Lower lobe of right lung (tissue), 2 donors: ENCODE measurements at regions not wholly inside any gene's neighbourhood (a gene's known extent, or its start where the extent isn't known, plus 50 kb on each side); places are given as distances from the start of the nearest gene placed in this dataset.

Source experiments
- ATAC-seq, 2 donors: fragments of 200-7000 bp; cut with Tn5 transposase; one replicate each; pipeline ENCODE4 v1.9.1; 2020 to 2022; ENCODE audit warnings: mild to moderate bottlenecking in 2 of 2, moderate library complexity in 2 of 2
- DNase-seq: peaks from one replicate; pipeline ENCODE4 v3.0.0-alpha.2; 2020
- H3K27ac ChIP-seq: fragments of 200-600 bp; one replicate; pipeline ENCODE4 v1.8.0; 2022
- H3K27me3 ChIP-seq: fragments of 200-600 bp; one replicate; pipeline ENCODE4 v1.8.0; 2022; ENCODE audit warnings: low read depth
- H3K36me3 ChIP-seq: fragments of 200-600 bp; one replicate; pipeline ENCODE4 v1.8.0; 2022; ENCODE audit warnings: mild to moderate bottlenecking
- H3K4me1 ChIP-seq: fragments of 200-600 bp; one replicate; pipeline ENCODE4 v1.8.0; 2022
- H3K4me3 ChIP-seq: fragments of 200-600 bp; one replicate; pipeline ENCODE4 v1.8.0; 2022; ENCODE audit warnings: mild to moderate bottlenecking
- H3K9me3 ChIP-seq: fragments of 200-600 bp; one replicate; pipeline ENCODE4 v1.8.0; 2022
- CTCF ChIP-seq: fragments of 200-600 bp; IDR thresholded peaks from one replicate; pipeline ENCODE4 v1.8.0; 2022; ENCODE audit warnings: antibody characterized with exemption, mild to moderate bottlenecking
- intact Hi-C: fragments of 100-400 bp; cut with DNase I; formaldehyde crosslinking; loops from one replicate; pipeline ENCODE4 v1.11.0; 2022
- donor health status: DM: no; HTN: yes; CAD: no; lungs with severe emphysema.

- Histone ChIP-seq H3K4me1 (peaks cover 15% of the 10 kb centered on the region), H3K36me3 (no peaks in the 10 kb centered on the region), H3K27me3 (no peaks in the 10 kb centered on the region), H3K27ac (no peak overlapping the region), H3K4me3 (no peak overlapping the region), H3K9me3 (no peaks in the 10 kb centered on the region)
- no peak for TF ChIP-seq CTCF
- intact Hi-C loops, result no loop called here
- no peak for ATAC-seq
- DNase-seq, result no peak
Observed at GRCh38 chr2:8236391-8236790, 445.5 kb upstream of the ID2 start.

- no peak for TF ChIP-seq CTCF
- Histone ChIP-seq H3K27me3 (no peaks in the 10 kb centered on the region), H3K4me3 (no peak overlapping the region), H3K9me3 (peaks cover 1% of the 10 kb centered on the region), H3K4me1 (peaks cover 15% of the 10 kb centered on the region), H3K27ac (no peak overlapping the region), H3K36me3 (no peaks in the 10 kb centered on the region)
- no peak for DNase-seq
- intact Hi-C loops, result no loop called here
- ATAC-seq, result no peak
Observed at GRCh38 chr2:8238521-8239230, 443.2 kb upstream of the ID2 start.

- no peak for DNase-seq
Observed at GRCh38 chr2:8239531-8240088, 442.2 kb upstream of the ID2 start.

GRCh38 chr2:8241317-8241716 lies 440.5 kb upstream of the ID2 start:
- no peak overlapping the region for H3K4me3 ChIP-seq
- no peak overlapping the region for H3K27ac ChIP-seq
- H3K27me3 ChIP-seq, result no peaks in the 10 kb centered on the region
- peaks cover 9% of the 10 kb centered on the region for H3K9me3 ChIP-seq
- peaks cover 15% of the 10 kb centered on the region for H3K4me1 ChIP-seq
- intact Hi-C loops, result no loop called here
- no peaks in the 10 kb centered on the region for H3K36me3 ChIP-seq
- no peak for DNase-seq
- ATAC-seq, result no peak
- TF ChIP-seq CTCF, result no peak

More at GRCh38 chr2:8239531-8240088, 442.2 kb upstream of the ID2 start:
- intact Hi-C loops, result no loop called here
- no peak for ATAC-seq
- Histone ChIP-seq H3K9me3 (peaks cover 9% of the 10 kb centered on the region), H3K27me3 (no peaks in the 10 kb centered on the region), H3K4me3 (no peak overlapping the region), H3K4me1 (peaks cover 15% of the 10 kb centered on the region), H3K27ac (no peak overlapping the region), H3K36me3 (no peaks in the 10 kb centered on the region)
- TF ChIP-seq CTCF, result no peak

GRCh38 chr2:8242739-8243138 lies 439.1 kb upstream of the ID2 start:
- DNase-seq, result no peak
- Histone ChIP-seq H3K4me1 (peaks cover 15% of the 10 kb centered on the region), H3K9me3 (peaks cover 9% of the 10 kb centered on the region), H3K36me3 (no peaks in the 10 kb centered on the region), H3K4me3 (no peak overlapping the region), H3K27me3 (no peaks in the 10 kb centered on the region), H3K27ac (no peak overlapping the region)
- TF ChIP-seq CTCF, result no peak
- intact Hi-C loops, result no loop called here
- peak in 1 of 2 donors; percentile 39 for ATAC-seq
